ENCODE measurements at regions not wholly inside any gene's neighbourhood (a gene's known extent, or its start where the extent isn't known, plus 50 kb on each side); places are given as distances from the start of the nearest gene placed in this dataset.

DNA sequence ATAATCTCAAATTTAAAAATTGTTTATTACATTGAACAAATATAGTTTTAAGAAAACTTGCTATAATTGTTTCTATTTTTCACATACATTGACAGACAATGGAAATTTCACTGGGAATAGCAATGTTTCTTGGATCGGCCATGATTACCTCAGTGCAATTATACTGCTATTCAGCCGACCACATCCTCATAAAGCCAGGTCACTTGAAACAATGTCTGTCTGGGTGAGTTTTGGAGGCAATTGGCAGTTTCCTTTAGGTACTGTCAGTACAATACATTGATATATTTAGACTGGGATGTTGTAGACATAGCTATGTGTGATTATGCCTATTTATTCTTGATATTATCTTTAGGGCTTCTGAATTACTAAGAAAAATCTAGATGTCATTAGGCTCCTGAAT is 89.5 kb upstream of the VEGFC start:
- no peak for DNase-seq (ENCODE audit: low spot score)
- in situ Hi-C loops (cut with MboI; ENCODE audit: low sequenced_read_pairs, unreplicated experiment), result no loop called here
- TF ChIP-seq, protein P1, sequence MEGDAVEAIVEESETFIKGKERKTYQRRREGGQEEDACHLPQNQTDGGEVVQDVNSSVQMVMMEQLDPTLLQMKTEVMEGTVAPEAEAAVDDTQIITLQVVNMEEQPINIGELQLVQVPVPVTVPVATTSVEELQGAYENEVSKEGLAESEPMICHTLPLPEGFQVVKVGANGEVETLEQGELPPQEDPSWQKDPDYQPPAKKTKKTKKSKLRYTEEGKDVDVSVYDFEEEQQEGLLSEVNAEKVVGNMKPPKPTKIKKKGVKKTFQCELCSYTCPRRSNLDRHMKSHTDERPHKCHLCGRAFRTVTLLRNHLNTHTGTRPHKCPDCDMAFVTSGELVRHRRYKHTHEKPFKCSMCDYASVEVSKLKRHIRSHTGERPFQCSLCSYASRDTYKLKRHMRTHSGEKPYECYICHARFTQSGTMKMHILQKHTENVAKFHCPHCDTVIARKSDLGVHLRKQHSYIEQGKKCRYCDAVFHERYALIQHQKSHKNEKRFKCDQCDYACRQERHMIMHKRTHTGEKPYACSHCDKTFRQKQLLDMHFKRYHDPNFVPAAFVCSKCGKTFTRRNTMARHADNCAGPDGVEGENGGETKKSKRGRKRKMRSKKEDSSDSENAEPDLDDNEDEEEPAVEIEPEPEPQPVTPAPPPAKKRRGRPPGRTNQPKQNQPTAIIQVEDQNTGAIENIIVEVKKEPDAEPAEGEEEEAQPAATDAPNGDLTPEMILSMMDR (IDR thresholded peaks at IDR 0.05; ENCODE audit: borderline replicate concordance, control extremely low read depth, extremely low read depth, insufficient read depth, missing control alignments), result no peak

DNA sequence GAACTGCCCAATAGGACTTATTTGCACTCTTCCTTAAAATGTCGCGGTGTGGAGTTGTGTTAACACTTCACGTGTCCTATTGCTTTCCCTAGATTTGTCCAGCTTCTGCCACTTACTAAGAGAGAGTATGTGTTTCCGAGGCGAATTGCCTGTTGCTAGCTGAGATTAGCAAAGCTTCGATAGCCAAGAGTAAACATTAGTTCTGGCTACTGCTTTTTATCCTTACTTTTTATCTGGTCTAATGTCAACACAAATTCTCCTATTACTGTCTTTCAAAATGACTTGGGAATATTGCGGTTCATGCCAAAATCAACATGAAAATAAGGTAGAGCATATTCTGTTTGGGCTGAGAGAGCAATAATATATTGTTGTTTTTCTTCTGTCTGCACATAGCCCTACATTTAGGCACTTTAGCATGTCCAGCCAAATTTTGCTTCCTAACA is 90.4 kb upstream of the VEGFC start:
- TF ChIP-seq, protein P1 (IDR thresholded peaks at IDR 0.05; ENCODE audit: borderline replicate concordance, control extremely low read depth, extremely low read depth, insufficient read depth, missing control alignments), result no peak
- in situ Hi-C loops (cut with MboI; ENCODE audit: low sequenced_read_pairs, unreplicated experiment), result no loop called here
- DNase-seq (ENCODE audit: low spot score), result no peak

DNA sequence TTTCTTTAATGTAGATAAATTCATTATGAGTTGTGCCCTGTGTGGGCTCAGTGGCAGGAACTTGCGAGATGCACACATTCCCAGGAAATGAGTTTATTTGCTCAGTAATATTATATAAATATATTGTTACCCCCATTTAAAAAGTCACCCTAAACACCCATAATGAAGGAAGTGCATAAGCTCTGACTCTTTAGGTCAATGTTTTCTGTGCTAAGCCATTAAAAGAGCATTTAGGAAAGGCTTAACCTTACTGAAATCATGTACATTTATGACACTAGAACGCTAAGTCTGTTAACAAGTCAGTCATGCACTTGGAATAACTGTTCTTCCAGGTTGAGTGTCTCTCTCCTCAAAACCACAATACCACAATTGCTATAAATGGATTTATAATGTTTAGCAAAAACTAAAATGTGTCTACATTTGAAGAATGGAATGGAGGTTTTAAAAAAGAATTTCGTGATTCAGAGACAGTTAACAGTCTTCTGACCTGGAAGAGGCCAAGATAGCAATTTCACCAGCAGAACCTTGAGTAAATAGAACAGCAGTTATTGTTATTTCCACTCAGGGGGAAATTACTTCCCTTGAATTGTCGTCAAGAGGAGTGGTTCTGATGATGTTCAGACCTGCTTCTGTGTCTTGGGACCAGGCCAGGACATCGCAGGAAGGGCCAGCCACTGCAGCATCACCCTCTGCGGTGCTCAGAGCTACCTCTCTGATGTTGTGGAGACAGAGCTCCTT is 91.1 kb upstream of the VEGFC start:
- in situ Hi-C loops (cut with MboI; ENCODE audit: low sequenced_read_pairs, unreplicated experiment), result no loop called here
- no peak for DNase-seq (ENCODE audit: low spot score)
- TF ChIP-seq, protein P1 (IDR thresholded peaks at IDR 0.05; ENCODE audit: borderline replicate concordance, control extremely low read depth, extremely low read depth, insufficient read depth, missing control alignments), result no peak

GRCh38 chr4:176885224-176885623 is 92.5 kb upstream of the VEGFC start:
- no peak for DNase-seq (ENCODE audit: low spot score)
- in situ Hi-C loops (cut with MboI; ENCODE audit: low sequenced_read_pairs, unreplicated experiment), result no loop called here
- TF ChIP-seq, protein P1 (IDR thresholded peaks at IDR 0.05; ENCODE audit: borderline replicate concordance, control extremely low read depth, extremely low read depth, insufficient read depth, missing control alignments), result no peak

GRCh38 chr4:176886135-176886534 is 93.4 kb upstream of the VEGFC start:
- in situ Hi-C loops (cut with MboI; ENCODE audit: low sequenced_read_pairs, unreplicated experiment), result no loop called here
- TF ChIP-seq, protein P1 (IDR thresholded peaks at IDR 0.05; ENCODE audit: borderline replicate concordance, control extremely low read depth, extremely low read depth, insufficient read depth, missing control alignments), result no peak
- DNase-seq (ENCODE audit: low spot score), result no peak

- in situ Hi-C loops (cut with MboI; ENCODE audit: low sequenced_read_pairs, unreplicated experiment), result no loop called here
- TF ChIP-seq, protein P1 (IDR thresholded peaks at IDR 0.05; ENCODE audit: borderline replicate concordance, control extremely low read depth, extremely low read depth, insufficient read depth, missing control alignments), result no peak
- no peak for DNase-seq (ENCODE audit: low spot score)
Observed at GRCh38 chr4:176889776-176890175, 97.1 kb upstream of the VEGFC start.
